ENCODE measurements at regions not wholly inside any gene's neighbourhood (a gene's known extent, or its start where the extent isn't known, plus 50 kb on each side); places are given as distances from the start of the nearest gene placed in this dataset.

- TF ChIP-seq CTCF (conservative IDR thresholded peaks at IDR 0.05; ENCODE audit: control insufficient read depth, insufficient read depth, low read depth, low read length): no peak
- no peak for DNase-seq (ENCODE audit: low read depth)
- H3K4me3 ChIP-seq (ENCODE audit: control insufficient read depth, low read depth, low read length): no peak overlapping the region
Observed at GRCh38 chr1:110734133-110734680, 59.5 kb upstream of the KCNA3 start.

GRCh38 chr1:110731529-110731928 is 56.8 kb upstream of the KCNA3 start:
- no peak overlapping the region for H3K4me3 ChIP-seq (ENCODE audit: control insufficient read depth, low read depth, low read length)
- DNase-seq (ENCODE audit: low read depth): no peak
- no peak for TF ChIP-seq CTCF (conservative IDR thresholded peaks at IDR 0.05; ENCODE audit: control insufficient read depth, insufficient read depth, low read depth, low read length)

GRCh38 chr1:110728388-110729001 is 53.8 kb upstream of the KCNA3 start:
- no peak for TF ChIP-seq CTCF (conservative IDR thresholded peaks at IDR 0.05; ENCODE audit: control insufficient read depth, insufficient read depth, low read depth, low read length)
- H3K4me3 ChIP-seq (ENCODE audit: control insufficient read depth, low read depth, low read length): no peak overlapping the region
- DNase-seq (ENCODE audit: low read depth): no peak

- no peak overlapping the region for H3K4me3 ChIP-seq (ENCODE audit: control insufficient read depth, low read depth, low read length)
- DNase-seq (ENCODE audit: low read depth): no peak
- TF ChIP-seq CTCF (conservative IDR thresholded peaks at IDR 0.05; ENCODE audit: control insufficient read depth, insufficient read depth, low read depth, low read length): no peak
Observed at GRCh38 chr1:110727246-110727645, 52.5 kb upstream of the KCNA3 start.

- TF ChIP-seq CTCF (conservative IDR thresholded peaks at IDR 0.05; ENCODE audit: control insufficient read depth, insufficient read depth, low read depth, low read length): no peak
- DNase-seq (ENCODE audit: low read depth): no peak
- no peak overlapping the region for H3K4me3 ChIP-seq (ENCODE audit: control insufficient read depth, low read depth, low read length)
Observed at GRCh38 chr1:110726755-110727154, 52.0 kb upstream of the KCNA3 start.

Data from fibroblast of mammary gland (primary cell).